ENCODE measurements at regions not wholly inside any gene's neighbourhood (a gene's known extent, or its start where the extent isn't known, plus 50 kb on each side); places are given as distances from the start of the nearest gene placed in this dataset.

DNA sequence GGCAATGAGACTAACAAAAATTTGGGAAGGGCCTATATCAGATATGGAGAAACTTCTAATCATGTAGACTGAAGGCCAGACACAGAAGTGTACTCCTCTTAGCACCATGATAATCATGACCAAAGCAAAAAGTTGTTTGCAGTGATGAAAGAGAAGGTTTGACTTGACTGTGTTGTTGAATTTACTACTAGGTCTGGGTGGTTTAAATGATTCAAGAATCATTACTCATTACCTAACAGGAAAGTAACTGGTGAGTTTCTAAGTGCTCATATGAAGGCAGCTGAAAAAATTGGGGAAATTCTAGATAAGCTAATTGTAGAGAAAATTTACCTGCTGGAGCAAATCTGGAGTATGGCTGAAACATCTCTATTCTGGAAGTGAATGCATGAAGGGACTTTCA, 451.5 kb upstream of the SORCS1 start:
- TF ChIP-seq, protein P1, sequence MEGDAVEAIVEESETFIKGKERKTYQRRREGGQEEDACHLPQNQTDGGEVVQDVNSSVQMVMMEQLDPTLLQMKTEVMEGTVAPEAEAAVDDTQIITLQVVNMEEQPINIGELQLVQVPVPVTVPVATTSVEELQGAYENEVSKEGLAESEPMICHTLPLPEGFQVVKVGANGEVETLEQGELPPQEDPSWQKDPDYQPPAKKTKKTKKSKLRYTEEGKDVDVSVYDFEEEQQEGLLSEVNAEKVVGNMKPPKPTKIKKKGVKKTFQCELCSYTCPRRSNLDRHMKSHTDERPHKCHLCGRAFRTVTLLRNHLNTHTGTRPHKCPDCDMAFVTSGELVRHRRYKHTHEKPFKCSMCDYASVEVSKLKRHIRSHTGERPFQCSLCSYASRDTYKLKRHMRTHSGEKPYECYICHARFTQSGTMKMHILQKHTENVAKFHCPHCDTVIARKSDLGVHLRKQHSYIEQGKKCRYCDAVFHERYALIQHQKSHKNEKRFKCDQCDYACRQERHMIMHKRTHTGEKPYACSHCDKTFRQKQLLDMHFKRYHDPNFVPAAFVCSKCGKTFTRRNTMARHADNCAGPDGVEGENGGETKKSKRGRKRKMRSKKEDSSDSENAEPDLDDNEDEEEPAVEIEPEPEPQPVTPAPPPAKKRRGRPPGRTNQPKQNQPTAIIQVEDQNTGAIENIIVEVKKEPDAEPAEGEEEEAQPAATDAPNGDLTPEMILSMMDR (IDR thresholded peaks at IDR 0.05; ENCODE audit: insufficient read depth, low read length, missing control alignments) = no peak
- H3K4me3 ChIP-seq (ENCODE audit: low read depth, low read length) = no peak overlapping the region
- ChIA-PET POLR2A (no interaction called here), CTCF (no interaction called here)
- no peak for DNase-seq (ENCODE audit: low read depth, low spot score)

DNA sequence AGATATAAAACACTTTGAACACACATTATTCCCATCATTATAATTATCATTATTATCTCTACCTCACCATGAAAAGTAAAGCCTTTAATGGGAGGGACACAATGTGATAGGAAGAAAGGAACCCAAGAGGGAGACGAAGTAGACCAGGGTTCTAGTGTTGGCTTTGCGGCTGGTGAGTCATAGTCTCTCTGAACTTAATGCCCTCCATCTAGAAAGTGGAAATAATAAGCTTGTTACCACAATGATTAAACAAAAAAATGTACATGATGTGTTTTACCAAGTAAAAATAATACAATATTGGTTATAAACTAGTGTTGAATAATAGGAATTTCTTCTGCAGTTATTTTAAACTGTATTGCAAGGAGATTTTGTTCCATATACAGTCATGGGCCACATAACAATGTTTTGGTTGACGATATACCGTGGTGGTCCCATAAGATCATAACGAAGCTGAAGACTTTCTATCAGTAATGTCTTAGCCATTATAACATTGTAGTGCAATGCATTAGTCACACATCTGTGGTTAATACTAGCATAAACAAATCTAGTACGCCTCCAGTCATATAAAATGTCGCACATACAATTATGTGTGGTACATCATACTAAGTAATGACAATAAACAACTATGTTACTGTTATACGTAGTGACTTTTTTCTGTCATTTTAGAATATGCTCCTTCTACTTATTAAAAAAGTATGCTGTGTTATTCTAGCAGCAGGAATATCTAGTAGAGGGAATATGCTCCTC, 450.6 kb upstream of the SORCS1 start:
- DNase-seq (ENCODE audit: low read depth, low spot score) = peak; percentile 12
- ChIA-PET CTCF (no interaction called here), POLR2A (no interaction called here)
- TF ChIP-seq, protein P1 (IDR thresholded peaks at IDR 0.05; ENCODE audit: insufficient read depth, low read length, missing control alignments) = no peak
- H3K4me3 ChIP-seq (ENCODE audit: low read depth, low read length) = no peak overlapping the region

DNA sequence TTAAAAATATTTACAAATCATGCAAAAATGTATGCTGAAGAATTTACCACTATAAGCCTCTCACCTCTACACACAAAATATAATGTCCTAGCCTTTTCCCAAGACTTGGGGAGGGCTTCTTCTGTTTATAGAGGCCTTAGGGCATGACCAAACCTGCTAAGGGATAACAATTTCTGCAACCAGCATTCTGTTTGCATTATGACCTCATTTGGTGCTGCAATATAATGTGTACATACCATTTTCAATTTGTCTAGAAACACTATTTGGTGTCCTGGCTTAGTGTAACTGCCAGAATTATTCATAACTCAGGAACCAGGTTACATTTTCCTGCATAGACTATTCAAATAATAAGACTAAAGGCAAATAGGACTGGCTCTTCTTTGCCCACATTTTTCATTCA, 446.6 kb upstream of the SORCS1 start:
- ChIA-PET CTCF (no interaction called here), POLR2A (no interaction called here)
- TF ChIP-seq, protein P1 (IDR thresholded peaks at IDR 0.05; ENCODE audit: insufficient read depth, low read length, missing control alignments) = no peak
- no peak overlapping the region for H3K4me3 ChIP-seq (ENCODE audit: low read depth, low read length)
- DNase-seq (ENCODE audit: low read depth, low spot score) = no peak

DNA sequence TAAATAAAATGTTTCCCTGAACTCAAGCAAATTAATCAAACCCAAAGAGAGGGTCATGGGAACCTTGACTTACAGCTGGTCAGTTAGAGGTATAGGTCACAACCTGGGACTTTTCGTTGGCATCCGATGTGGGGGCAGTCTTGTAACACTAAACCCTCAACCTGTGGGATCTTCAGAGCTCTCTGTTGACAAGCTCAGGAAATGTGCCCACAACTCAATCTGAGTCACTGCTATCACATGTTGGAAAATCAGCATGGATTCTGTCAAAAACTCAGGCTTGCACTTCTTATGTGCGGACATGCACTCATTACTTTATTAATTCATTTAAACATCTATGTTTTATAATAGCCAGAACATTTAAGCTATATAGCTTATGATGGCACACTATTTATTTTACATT, 424.6 kb upstream of the SORCS1 start:
- POLR2A ChIA-PET = no interaction called here
- no peak overlapping the region for H3K4me3 ChIP-seq (ENCODE audit: low read depth, low read length)
- TF ChIP-seq, protein P1 (IDR thresholded peaks at IDR 0.05; ENCODE audit: insufficient read depth, low read length, missing control alignments) = no peak
- CTCF ChIA-PET = no interaction called here
- DNase-seq (ENCODE audit: low read depth, low spot score) = no peak

DNA sequence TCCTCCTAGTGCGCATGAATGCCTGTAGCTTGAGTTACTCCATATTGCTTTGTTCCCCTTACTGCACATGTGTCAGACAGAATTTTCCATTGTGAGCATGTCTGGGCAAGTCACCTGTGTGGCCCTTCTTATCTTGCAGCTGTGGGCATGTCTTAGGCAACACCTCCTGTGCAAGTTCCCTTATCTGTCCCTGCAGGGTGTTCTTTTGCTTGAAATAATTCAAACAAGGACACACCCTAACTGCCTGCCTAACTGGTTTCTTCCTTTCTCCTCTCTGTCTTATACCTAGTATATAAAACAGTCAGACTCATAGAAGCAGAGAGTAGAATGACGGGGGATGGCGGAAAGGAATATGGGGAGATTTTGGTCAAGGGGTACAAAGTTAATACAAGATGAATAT, 421.1 kb upstream of the SORCS1 start:
- no peak overlapping the region for H3K4me3 ChIP-seq (ENCODE audit: low read depth, low read length)
- CTCF ChIA-PET = no interaction called here
- TF ChIP-seq, protein P1 (IDR thresholded peaks at IDR 0.05; ENCODE audit: insufficient read depth, low read length, missing control alignments) = no peak
- POLR2A ChIA-PET = no interaction called here
- DNase-seq (ENCODE audit: low read depth, low spot score) = no peak

GRCh38 chr10:107583974-107584373, 419.5 kb upstream of the SORCS1 start:
- no peak overlapping the region for H3K4me3 ChIP-seq (ENCODE audit: low read depth, low read length)
- ChIA-PET POLR2A (no interaction called here), CTCF (no interaction called here)
- DNase-seq (ENCODE audit: low read depth, low spot score) = no peak
- TF ChIP-seq, protein P1 (IDR thresholded peaks at IDR 0.05; ENCODE audit: insufficient read depth, low read length, missing control alignments) = no peak

Data from AG04449 (cell line).